D341Med (cell line): ENCODE measurements at regions not wholly inside any gene's neighbourhood (a gene's known extent, or its start where the extent isn't known, plus 50 kb on each side); places are given as distances from the start of the nearest gene placed in this dataset.
"Not testable (repeated sequence)": the region's sequence is repeated elsewhere in the genome, so short reads cannot be mapped to it uniquely, and the experiment has no call there.

Experiments
- DNase-seq: peaks from one replicate; pipeline ENCODE4 v3.0.0; 2012; ENCODE audit warnings: low spot score

DNA sequence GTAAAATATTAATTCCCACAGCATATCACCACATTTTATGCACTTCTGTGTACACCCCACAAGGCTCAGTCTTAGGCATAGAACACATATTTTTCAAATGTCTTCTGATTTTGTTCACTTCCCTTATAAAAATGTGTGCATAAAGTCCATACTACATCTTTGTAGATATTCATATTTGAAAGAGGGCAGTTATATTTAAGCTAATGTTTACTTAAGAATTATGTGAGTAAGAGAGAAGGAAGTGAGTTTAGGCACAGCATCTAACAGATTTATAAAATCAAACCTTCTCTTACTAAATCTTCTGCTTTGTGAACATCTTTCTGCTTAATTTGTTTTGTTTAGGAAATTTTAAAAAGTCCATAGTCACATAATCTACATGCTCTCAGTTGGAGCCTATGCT is 648.1 kb downstream of the FSCB start:
- DNase-seq, result no peak

DNA sequence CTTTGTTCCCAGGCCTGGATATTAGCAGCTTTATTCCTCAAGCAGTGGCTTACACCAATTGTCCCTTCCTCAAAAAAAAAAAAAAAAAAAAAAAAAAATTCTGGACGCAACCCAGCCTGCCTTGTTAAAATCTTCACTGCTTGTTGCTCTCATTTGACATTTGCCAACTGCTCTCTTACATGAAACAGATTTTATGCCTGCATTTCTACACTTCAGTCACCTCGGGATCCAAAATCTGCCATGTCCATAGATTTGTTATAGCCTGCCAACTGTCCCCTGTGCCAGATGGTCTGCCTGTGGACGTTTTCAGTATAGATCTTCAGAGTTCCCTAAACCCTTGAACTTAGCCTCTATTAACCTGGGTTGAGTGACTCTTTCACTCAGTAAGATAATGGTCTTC is 651.5 kb downstream of the FSCB start:
- DNase-seq, result no peak

DNA sequence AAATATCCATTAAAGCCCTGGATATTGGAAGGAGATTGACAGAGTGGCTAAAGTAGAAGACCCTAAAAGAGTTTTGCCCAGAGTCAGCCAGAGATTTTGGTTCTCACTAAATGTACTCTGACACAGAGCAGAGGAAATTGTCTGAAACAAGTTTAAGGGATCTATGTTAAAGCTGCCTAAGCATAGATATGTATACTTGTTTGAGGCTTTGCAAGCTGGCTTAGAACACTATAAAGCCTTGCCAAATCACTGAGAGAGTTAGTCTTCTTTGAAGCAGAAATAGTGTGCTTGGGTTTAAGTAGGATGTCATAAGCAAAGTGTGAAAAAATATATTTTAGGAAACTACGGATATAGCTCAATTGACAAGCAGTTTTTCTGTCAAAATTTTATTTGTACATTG is 653.5 kb downstream of the FSCB start:
- no peak for DNase-seq

DNA sequence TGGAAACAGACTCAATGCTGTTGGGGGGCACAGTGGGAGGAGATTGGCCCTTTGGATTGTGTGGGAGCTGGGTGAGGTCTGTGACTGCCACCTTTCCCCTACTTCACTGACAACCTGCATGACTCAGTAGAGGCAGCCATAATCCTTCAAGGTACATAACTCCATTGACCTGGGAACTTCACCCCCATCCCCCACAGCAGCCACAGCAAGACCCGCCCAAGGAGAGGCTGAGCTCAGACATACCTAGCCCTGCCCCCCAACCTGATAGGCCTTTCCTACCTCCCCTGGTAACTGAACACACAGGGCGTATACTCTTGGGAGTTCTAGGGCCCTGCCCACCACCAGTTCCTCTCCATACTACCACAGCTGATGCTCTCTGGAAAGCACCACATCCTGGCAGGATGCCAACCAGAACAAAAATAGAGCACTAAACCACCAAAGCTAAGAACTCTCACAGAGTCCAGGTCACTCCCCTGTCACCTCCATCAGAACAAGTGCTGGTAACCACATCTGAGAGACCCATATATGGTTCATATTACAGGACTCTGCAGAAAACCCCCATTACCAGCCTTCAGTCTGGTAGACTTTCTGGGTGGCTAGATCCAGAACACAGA is 703.9 kb downstream of the FSCB start:
- no peak for DNase-seq

DNA sequence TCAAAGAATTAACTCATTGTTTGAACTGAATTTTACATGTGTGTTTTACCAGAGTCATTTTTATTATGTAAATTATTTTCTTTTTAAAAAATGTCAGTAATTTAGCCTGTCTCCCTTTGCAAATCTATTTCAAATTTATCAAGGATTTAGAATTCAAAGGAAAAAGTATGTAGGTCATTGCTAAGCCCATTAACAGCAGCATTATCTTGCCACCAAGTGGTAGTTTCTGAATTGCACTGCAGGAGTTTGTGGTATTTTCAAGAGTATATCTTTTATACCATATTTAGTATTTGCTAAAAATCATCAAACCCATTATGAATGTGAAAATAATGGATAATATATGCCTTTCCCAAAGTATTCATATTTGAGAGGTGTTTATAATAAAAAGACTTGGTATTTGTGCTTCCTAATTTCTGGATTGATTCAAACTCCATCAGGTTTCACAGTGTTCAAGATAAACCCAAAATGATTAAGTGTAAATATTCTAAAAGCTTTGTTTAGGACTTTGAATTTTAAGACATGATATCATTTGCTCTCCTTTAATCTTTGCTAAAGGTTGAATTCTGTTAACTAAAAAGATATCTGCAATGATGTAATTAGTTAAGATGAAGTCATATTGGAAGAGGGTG is 711.4 kb downstream of the FSCB start:
- peak; percentile 19 for DNase-seq

DNA sequence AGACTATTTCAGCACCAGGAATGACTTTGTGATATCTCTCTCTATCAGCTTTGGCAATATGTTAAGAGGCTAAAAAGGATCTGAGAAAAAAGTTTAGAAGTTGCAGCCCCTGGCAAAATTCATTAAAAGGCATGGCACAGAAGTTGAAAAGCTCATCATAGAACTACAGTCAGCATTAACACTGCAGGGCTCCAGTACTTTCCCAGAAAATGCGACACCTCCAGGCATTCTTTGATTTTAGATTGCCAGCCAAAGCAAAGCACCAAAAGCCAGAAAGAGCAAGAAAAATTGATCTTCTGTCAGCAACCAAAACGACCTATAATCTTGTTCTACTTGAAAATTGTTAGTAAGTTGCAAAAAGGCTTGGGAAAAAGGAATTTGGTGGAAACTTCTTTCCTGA is 713.5 kb downstream of the FSCB start:
- DNase-seq, result no peak

DNA sequence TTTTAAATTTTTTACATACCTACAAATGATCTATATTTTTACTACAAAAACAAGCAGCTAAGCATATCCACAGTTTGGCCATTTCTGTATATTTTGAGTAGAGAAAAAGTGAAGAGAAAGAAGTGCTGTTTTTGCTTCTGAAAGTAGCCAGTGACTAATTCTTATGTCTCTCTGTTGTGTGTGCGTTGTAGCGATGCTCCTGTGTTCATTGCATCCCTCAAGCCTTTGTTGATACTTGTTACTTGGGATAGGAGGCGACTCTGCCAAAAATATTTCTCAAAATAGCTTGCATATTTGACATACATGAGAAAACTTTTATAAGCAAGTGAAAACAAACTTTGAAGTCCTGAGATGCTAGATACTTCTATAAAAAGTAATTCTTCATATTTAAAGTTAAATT is 714.1 kb downstream of the FSCB start:
- DNase-seq, result no peak

DNA sequence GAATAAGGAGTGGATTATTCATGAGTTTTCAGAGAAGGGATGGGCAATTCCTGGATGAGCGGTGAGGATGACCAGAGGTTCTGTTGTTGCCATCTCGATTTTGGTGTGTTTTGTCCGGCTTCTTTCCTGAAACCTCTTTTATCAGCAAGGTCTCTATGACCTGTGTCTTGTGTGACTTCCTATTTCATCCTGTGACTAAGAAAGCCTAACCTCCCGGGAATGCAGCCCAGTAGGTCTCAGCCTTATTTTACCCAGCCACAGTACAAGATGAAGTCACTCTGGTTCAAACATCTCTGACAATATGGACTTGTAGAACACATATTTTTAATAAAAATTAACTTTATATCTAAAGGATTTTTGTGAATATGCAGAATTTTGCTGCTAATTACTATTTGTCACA is 716.4 kb downstream of the FSCB start:
- no peak for DNase-seq

DNA sequence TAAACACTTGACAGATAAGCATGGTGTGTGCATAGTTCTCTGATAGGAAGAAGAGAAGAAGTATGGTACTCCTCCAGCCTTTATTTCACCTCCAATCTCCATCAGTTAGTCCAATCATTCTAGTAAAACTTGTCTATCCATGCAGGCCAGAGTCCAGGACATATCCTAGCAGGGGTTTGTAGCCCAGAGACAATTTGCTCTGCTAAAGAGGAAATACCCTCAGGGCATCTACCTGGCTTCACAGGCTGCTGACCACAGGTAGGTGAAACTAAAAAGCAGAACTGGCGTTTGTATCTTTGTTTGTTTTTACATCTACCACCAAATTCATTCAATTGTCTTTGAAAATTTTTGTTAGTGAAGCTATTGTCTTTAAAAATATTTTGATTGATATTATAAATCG is 717.6 kb downstream of the FSCB start:
- peak; percentile 30 for DNase-seq

DNA sequence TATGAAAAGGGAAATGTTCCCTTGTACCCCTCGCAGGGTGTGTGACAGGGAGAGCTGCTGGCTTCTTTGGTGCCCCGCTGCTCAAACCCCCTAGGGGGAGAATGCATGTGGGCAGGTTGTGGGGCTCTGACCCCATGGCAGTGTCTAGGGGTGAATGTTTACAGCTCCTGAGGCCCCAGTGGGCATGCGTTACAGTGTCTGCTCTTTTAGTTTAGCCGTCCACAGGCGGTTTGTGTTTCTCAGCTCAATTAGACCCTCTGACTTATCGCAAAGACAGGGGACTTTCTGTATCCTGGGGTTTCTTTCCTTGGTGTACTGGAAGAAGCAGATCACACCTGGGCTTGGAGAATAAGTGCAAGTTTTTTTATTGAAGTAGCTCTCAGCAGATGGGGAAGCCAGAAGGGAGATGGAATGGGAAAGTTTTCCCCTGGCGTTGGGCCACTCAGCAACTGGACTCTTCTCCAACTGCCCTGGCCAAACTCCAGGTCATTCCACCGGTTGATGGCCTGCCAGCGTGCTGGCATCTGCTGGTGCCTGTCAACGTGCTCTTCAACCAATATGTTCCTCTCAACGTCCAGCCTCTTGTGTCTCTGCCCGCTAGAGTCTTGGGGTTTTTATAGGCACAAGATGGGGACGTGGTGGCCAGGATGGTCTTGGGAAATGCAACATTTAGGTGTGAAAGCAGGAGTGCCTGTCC is 720.9 kb downstream of the FSCB start:
- no peak for DNase-seq

DNA sequence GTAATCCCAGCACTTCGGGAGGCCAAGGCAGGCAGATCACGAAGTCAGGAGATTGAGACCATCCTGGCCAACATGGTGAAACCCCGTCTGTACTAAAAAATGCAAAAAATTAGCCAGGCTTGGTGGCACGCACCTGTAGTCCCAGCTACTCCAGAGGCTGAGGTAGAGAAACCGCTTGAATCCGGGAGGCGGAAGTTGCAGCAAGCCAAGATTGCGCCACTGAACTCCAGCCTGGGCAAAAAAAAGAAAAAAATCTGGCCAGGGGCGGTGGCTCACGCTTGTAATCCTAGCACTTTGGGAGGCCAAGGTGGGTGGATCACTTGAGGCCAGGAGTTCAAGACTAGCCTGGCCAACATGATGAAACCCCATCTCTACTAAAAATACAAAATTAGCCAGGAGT is 722.7 kb downstream of the FSCB start:
- DNase-seq, result not testable (repeated sequence)

DNA sequence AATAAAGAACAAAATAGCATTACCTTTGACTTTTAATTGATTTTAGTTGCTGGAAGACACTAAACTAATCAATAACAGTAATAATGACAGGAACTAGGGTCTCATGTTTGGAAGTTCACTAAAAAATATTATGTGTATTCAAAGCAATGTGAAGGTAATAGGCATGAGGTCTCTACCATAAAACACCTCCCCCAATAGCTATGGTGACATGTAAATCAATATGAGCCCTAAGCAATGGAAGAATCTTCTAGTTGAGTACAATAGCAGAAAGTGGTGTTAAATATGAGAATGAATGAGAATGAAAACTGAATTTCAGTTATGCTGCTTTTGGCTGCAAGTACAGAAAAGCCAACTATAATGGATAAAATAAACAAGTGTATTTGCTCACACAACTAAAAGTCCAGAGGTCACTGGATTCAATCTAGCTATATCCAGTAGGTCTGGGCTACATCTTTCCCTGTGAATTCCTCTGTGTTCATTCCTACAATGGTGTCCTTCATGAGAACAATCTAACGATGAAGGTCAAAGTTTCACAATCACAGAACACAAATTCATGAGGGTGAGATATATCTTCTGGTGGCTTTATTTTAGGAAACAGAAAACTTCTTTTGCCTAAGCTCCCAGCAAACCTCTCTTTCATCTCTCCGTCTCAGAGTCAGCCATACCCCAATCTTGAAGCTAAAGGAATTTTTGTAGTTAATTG is 728.0 kb downstream of the FSCB start:
- DNase-seq, result no peak

DNA sequence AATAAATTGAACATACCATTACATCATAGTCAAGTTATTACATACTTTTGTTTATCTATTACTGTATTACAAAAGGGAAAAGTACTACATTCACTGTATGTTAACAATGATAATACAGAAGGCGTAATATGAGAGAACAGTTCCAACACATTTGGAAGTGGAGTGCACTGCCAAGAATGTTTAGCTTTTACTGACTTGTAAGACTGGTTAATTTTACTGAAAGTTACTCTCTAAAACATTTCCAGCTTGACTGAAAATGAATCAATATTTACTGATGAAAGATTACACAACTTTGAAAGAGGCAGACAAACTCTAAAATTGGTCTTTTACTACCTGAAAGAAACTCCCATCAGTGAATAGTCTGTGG is 728.5 kb downstream of the FSCB start:
- DNase-seq, result no peak

DNA sequence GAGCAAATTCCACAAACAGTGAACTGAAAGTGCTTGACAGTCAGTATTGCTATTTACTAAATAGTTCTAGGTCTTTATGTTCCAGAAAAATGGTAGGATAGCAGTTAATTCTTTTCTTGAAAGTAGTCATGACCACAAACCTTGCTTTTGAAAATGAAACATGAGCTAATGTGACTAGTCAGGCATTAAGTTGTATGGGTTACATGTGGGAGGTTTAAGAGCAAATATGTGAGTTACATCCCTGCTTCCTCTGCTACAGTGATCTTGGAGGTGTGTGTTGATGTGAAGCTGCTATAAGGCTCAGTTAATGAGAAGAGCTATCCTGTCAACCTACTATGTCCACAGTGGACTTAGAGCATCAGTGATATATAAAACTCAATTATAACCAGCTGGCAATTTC is 741.6 kb downstream of the FSCB start:
- no peak for DNase-seq

DNA sequence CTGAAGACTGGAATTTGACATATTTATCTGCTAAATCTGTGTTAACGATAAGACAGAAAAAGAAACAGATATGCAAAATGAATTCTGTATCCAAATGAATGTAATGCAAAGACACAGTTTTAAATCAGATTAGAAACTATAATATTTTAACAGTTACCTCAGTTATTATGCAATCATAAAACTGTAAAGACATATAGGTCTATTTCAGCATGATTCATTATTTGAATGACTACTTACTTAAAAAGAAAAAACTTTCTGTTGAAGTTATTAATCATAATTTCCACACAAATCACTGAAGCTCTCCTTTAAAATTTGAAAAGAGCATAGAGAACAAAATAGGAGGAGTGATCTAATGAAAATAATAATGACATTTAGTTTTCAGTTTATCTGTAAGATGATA is 742.6 kb downstream of the FSCB start:
- DNase-seq, result no peak

DNA sequence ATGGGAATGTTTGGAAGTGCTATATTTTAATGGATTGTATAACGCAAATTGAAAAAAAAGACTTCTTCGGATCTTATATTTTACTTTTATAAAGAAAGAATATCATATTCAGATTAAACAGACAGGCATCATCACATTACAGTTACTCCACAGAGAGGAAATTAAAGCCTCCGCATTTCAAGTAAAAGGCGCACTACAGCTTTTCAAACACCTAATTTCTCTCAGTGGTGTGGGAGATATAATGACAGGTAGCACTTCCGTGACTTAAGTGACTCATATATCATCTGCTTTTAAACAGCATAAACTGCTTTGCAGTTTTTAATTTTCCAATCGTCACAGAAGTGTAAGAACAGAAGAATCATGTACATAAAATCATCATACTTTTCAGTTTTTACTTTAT is 751.4 kb downstream of the FSCB start:
- no peak for DNase-seq

DNA sequence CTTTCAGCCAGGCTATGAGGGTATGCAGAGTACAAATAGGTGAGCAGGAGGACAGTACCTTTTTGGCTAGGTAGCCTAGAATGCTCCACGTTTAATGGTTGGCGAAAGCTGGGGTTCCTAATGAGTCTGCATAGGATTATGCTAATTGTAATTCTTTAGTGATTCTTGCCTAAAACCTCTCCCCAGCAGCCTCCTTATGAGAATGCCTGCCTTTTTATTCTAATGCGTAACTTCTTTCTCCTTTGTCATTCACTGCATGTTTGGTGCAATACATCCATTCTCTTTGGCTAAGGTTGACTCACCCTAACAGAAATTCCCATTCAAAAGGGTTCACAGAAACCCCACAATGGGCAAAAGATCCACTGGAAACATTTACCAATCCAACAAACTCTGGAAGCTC is 752.2 kb downstream of the FSCB start:
- DNase-seq, result no peak

DNA sequence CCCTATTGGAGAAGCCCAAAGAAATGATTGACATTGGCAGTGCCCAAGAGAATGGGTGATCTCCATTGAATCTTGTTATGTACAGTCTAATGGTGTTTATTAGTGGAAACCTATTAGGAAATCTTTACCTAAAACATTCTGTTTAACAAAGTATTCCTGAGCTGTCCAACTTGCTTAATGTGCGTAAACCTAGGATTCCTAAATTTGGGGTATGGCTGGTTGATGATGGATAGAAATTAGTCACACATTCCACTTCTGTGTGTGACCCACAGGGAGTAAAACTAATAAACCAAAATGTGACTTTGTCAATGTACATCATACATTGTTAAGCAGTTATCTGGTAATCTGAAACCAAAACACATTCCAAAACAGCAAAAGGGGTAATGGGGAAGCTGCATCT is 761.3 kb downstream of the FSCB start:
- DNase-seq, result no peak

DNA sequence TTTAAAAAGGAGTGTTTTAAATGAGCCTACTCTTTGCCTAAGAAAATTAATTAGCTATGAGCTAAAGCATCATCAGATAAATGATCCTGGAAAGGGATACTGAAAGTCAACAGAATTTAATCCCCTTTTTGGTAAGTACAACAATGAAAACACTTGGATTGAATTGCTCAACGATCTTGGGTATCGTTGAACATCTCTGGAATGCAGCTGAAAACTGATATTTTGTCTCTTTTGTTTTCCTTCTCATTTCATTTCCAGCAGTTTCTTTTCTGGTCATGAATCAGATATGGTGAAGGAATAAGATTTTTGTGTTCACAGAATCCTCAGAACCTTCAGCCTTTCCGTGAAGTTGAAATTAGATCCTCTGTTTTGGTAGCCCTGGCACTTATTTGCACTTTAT is 771.2 kb downstream of the FSCB start:
- no peak for DNase-seq

DNA sequence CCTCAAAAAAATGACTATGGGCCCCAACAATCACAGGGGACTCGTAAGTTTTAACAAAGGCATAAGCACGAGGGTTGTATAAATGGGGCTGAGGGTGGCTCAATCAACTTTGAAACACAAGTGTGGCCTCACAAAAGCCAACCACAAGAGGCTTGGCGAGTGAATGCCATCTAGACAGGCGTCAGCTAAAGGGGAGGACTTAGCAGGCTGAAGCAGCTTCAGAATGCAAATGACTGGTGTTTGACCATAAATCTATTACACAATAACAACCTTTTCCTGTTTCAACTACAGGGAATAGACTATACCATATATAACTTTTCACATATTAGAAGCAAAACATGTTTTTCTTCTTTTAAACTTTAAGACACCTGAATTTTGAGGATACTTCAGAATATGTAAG is 777.9 kb downstream of the FSCB start:
- DNase-seq, result no peak

DNA sequence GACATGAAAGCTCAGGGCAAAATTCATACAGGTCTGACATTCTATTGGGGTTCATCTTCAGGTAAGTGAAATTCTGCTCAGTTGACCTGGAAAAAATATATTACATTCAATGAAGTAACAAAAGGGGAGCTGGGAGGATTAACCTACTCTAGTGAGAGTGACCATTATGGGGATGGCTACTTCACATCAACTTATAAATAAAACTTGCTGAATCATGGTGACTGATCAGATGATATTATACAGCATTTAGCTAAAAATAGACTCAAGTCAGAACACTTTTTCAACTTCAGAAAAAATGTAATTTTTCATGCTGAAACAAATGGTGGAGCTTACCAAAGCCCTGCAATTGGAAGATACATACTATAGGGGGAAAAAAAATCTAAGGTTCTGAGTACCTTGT is 800.2 kb downstream of the FSCB start:
- DNase-seq, result no peak

DNA sequence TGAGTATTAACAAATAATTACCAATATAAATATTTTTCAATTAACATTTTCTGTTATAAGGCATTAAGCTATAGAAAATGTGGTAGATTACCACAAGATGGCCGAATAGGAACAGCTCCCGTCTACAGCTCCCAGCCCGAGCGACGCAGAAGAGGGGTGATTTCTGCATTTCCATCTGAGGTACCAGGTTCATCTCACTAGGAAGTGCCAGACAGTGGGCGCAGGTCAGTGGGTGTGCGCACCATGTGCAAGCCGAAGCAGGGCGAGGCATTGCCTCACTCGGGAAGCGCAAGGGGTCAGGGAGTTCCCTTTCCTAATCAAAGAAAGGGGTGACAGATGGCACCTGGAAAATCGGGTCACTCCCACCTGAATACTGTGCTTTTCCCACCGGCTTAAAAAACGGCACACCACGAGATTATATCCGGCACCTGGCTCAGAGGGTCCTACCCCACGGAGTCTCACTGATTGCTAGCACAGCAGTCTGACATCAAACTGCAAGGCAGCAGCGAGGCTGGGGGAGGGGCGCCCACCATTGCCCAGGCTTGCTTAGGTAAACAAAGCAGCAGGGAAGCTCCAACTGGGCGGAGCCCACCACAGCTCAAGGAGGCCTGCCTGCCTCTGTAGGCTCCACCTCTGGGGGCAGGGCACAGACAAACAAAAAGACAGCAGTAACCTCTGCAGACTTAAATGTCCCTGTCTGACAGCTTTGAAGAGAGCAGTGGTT is 808.4 kb downstream of the FSCB start:
- DNase-seq, result not testable (repeated sequence)

DNA sequence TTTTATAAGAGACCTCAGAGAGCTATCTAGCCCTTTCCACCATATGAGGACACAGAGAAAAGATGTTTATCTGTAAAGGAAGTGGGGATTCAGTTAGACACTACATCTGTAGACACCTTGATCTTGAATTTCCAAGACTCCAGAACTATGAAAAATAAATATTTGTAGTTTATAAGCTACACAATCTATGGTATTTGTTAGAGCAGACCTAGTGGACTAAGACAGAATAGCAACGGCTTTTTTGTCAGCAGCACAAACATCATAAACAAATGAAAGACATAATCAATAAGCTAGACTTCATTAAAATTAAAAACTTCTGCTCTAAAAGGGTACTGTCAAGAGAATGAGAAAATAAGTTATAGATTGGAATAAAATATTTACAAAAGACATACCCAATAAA is 810.1 kb downstream of the FSCB start:
- DNase-seq, result no peak
